Esophagus squamous epithelium (tissue), 5 donors: ENCODE measurements at regions not wholly inside any gene's neighbourhood (a gene's known extent, or its start where the extent isn't known, plus 50 kb on each side); places are given as distances from the start of the nearest gene placed in this dataset.

ENCODE experiments used
- DNase-seq: peaks from one replicate; lab custom pipeline; 2025; lab: John Stamatoyannopoulos, UW
- H3K27ac ChIP-seq, 4 donors: fragments of 200-600 bp; sonication (generic); one replicate each; pipeline ENCODE4 v1.5.1; 2016 to 2019; ENCODE audit warnings: mild to moderate bottlenecking in 1 of 4
- H3K27me3 ChIP-seq, 4 donors: fragments of 200-600 bp; sonication (generic); 1 replicate in 3 of 4; 2 replicates in 1 of 4; pipeline versions ENCODE4 v1.5.1 to v1.6.0; 2017 to 2021; ENCODE audit warnings: antibody characterized with exemption in 1 of 4
- H3K36me3 ChIP-seq, 3 donors: fragments of 200-600 bp; sonication (generic); one replicate each; pipeline ENCODE4 v1.5.1; 2016 to 2019
- H3K4me1 ChIP-seq, 3 donors: fragments of 200-600 bp; sonication (generic); one replicate each; pipeline ENCODE4 v1.5.1; 2017 to 2019
- H3K4me3 ChIP-seq, 4 donors: fragments of 200-600 bp; sonication (generic); 1 replicate in 3 of 4; 2 replicates in 1 of 4; pipeline ENCODE4 v1.5.1; 2016 to 2019; ENCODE audit warnings: mild to moderate bottlenecking in 2 of 4, moderate library complexity in 1 of 4
- H3K9me3 ChIP-seq, 3 donors: fragments of 200-600 bp; sonication (generic); one replicate each; pipeline ENCODE4 v1.5.1; 2016 to 2019
- POLR2A ChIP-seq, 4 donors: fragments of 450-650 bp; IDR thresholded peaks; one replicate each; pipeline ENCODE4 v1.6.1; 2017; ENCODE audit warnings: antibody characterized with exemption in 4 of 4, mild to moderate bottlenecking in 4 of 4, moderate library complexity in 3 of 4
- WGBS, 2 donors: methylation state at CpG; one replicate each; pipeline ENCODE4 v1.1.5; 2018; 5-methylcytosine and 5-hydroxymethylcytosine counted together
- intact Hi-C: fragments of 100-400 bp; cut with DNase I; formaldehyde crosslinking; loops from one replicate; pipeline ENCODE4 v1.15.0; 2022
- TF ChIP-seq, protein P1 (sequence below), 6 experiments: fragments of 450-650 bp in 4 of 6; fragments of 200-600 bp in 2 of 6; sonication (generic) in 2 of 6; IDR thresholded peaks; one replicate each; pipeline ENCODE4 v1.5.1; 2016 to 2019; ENCODE audit warnings: antibody characterized with exemption in 6 of 6, mild to moderate bottlenecking in 4 of 6, moderate library complexity in 4 of 6
- donor health status: DM: yes; HTN: yes; CAD: no.

DNA sequence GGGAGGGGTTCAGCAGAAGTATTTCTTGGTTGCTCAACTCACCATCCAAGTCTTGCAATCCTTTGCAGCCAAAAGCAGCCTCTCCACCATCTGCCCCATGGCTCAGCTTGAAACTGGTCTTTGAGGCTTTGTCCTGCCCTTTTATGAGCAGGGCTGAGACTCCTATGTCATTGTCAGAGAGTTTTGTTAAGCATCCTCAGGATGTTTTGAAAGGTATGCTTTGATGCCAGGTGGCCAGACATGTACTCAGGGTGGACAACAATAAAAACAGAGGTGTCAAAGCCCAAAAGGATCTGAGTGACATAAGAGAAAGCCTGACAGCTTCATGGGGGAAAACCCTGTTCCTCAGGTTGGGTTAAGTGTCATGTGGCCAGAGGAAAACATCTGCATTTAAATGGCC lies 310.5 kb downstream of the PRDM2 start:
- intact Hi-C loops, result no loop called here
- no peak overlapping the region for H3K27ac ChIP-seq
- peaks cover 0 to 4% (median 0%) of the 10 kb centered on the region in 3 donors for H3K9me3 ChIP-seq
- DNase-seq, result no peak
- no peak for TF ChIP-seq POLR2A (IDR thresholded peaks at IDR 0.05)
- TF ChIP-seq, protein P1, sequence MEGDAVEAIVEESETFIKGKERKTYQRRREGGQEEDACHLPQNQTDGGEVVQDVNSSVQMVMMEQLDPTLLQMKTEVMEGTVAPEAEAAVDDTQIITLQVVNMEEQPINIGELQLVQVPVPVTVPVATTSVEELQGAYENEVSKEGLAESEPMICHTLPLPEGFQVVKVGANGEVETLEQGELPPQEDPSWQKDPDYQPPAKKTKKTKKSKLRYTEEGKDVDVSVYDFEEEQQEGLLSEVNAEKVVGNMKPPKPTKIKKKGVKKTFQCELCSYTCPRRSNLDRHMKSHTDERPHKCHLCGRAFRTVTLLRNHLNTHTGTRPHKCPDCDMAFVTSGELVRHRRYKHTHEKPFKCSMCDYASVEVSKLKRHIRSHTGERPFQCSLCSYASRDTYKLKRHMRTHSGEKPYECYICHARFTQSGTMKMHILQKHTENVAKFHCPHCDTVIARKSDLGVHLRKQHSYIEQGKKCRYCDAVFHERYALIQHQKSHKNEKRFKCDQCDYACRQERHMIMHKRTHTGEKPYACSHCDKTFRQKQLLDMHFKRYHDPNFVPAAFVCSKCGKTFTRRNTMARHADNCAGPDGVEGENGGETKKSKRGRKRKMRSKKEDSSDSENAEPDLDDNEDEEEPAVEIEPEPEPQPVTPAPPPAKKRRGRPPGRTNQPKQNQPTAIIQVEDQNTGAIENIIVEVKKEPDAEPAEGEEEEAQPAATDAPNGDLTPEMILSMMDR (IDR thresholded peaks at IDR 0.05), result no peak
- no peaks in the 10 kb centered on the region for H3K4me1 ChIP-seq
- H3K4me3 ChIP-seq, result no peak overlapping the region
- no peaks in the 10 kb centered on the region for H3K36me3 ChIP-seq
- peaks cover 0 to 51% (median 0%) of the 10 kb centered on the region in 4 donors for H3K27me3 ChIP-seq

DNA sequence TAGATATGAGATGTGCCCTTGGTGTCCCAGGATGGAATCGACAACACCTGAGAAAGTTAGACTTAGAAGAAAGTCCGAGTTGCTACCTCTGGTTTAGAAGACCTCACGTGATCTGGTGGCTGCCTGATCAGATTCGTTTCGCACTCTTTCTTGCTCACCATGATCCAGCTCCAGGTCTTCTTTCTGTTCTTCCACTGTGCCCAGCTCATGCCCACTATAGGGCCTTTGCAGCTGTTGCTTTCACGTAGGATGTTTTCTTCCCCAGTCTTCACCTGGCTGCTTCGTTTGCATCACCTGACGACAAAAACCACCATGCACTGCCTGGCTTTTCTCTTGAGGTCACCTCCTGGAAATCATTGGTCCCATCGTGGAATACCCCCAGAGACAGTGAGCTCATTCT lies 311.1 kb downstream of the PRDM2 start:
- H3K36me3 ChIP-seq, result no peaks in the 10 kb centered on the region
- H3K4me1 ChIP-seq, result no peaks in the 10 kb centered on the region
- H3K27ac ChIP-seq, result no peak overlapping the region
- intact Hi-C loops, result no loop called here
- H3K4me3 ChIP-seq, result no peak overlapping the region
- DNase-seq, result no peak
- peaks cover 0 to 55% (median 0%) of the 10 kb centered on the region in 4 donors for H3K27me3 ChIP-seq
- WGBS, 2 donors, result 69 to 75% methylated on average over 8 to 9 of the region's 9 CpGs
- TF ChIP-seq, protein P1 (IDR thresholded peaks at IDR 0.05), result no peak
- TF ChIP-seq POLR2A (IDR thresholded peaks at IDR 0.05), result no peak
- peaks cover 0 to 4% (median 0%) of the 10 kb centered on the region in 3 donors for H3K9me3 ChIP-seq

DNA sequence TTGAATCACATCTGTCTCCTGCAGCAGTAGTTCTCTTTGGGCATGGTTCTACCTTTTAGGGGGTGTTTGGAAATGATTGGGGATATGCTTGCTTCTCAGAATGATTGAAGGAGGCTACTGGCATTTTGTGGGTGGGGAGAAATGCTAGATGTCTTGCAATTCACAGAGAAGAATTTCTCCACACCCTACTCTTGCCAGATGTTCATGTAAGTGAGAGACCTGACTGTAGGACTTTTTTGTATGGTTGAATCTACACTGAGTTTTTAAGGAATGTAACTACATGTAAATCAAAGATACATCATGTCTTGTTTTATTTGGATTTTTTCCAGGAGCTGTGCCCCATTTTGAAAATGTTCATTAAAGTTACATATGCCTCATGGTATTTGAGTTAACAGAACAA lies 311.9 kb downstream of the PRDM2 start:
- TF ChIP-seq, protein P1 (IDR thresholded peaks at IDR 0.05), result no peak
- TF ChIP-seq POLR2A (IDR thresholded peaks at IDR 0.05), result no peak
- Histone ChIP-seq H3K4me1 (no peaks in the 10 kb centered on the region), H3K27me3 (peaks cover 0 to 62% (median 0%) of the 10 kb centered on the region in 4 donors), H3K4me3 (no peak overlapping the region), H3K27ac (no peak overlapping the region), H3K36me3 (no peaks in the 10 kb centered on the region), H3K9me3 (peaks cover 0 to 4% (median 0%) of the 10 kb centered on the region in 3 donors)
- no peak for DNase-seq
- intact Hi-C loops, result no loop called here

DNA sequence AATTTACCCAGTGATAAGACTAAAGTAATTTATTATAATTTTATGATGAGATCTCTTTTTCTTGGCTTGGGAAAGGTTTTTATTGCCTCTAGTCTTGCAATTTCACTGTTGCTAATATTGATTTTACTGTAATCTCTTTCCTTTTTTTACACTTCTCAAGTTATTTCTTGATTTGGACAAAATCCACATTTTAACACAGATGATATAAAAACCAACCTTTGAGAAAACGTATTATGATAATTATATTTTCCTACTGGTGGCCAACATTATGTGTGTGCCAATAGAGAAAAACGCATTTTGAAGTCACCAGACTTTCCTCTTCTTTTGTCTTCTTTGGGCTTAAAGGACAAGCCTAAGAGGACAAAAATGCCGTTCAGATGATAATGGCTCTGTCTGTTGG lies 314.9 kb downstream of the PRDM2 start:
- no peak for DNase-seq
- Histone ChIP-seq H3K4me3 (no peak overlapping the region), H3K27ac (no peak overlapping the region), H3K9me3 (no peaks in the 10 kb centered on the region), H3K27me3 (peaks cover 0 to 75% (median 0%) of the 10 kb centered on the region in 4 donors), H3K4me1 (peaks cover 0 to 9% (median 0%) of the 10 kb centered on the region in 3 donors), H3K36me3 (no peaks in the 10 kb centered on the region)
- TF ChIP-seq, protein P1 (IDR thresholded peaks at IDR 0.05), result no peak
- TF ChIP-seq POLR2A (IDR thresholded peaks at IDR 0.05), result no peak
- intact Hi-C loops, result no loop called here
- 56% methylated on average over 3 of the region's 3 CpGs for WGBS, 2 donors

DNA sequence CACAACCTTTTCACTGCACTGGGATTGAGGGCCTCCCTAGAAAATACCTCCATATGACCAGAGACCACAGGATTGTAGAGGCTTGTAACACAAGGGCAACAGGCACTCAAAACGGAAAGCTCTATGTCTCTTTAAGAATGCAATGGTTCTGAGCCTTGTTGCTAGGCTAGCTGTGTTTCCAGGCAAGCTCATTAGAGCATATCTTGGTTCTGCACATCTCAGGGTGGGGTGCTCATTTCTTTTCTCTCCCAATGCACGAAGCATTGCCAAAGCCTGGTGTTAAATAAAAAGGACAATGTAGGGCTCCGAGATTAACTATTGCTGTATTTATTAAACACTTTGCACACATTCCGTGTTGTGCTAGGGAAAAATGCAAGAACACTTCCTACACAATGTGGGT lies 315.9 kb downstream of the PRDM2 start:
- Histone ChIP-seq H3K36me3 (no peaks in the 10 kb centered on the region), H3K27ac (no peak overlapping the region), H3K9me3 (no peaks in the 10 kb centered on the region), H3K4me1 (peaks cover 0 to 9% (median 0%) of the 10 kb centered on the region in 3 donors), H3K27me3 (peaks cover 0 to 82% (median 0%) of the 10 kb centered on the region in 4 donors), H3K4me3 (no peak overlapping the region)
- 66 to 77% methylated on average over 3 to 4 of the region's 4 CpGs for WGBS, 2 donors
- intact Hi-C loops, result no loop called here
- TF ChIP-seq, protein P1 (IDR thresholded peaks at IDR 0.05), result no peak
- TF ChIP-seq POLR2A (IDR thresholded peaks at IDR 0.05), result no peak
- no peak for DNase-seq
